GM18868 (cell line): ENCODE measurements at regions not wholly inside any gene's neighbourhood (a gene's known extent, or its start where the extent isn't known, plus 50 kb on each side); places are given as distances from the start of the nearest gene placed in this dataset.
"Not testable (repeated sequence)": the region's sequence is repeated elsewhere in the genome, so short reads cannot be mapped to it uniquely, and the experiment has no call there.

Experiments
- ATAC-seq: cut with Tn5 transposase; IDR thresholded peaks from one replicate; pipeline ENCODE4 v1.9.1; 2021; ENCODE audit warnings: mild to moderate bottlenecking, moderate library complexity; ENCODE audit not compliant: unreplicated experiment

GRCh38 chr1:60952612-60953111 is 129.7 kb upstream of the NFIA start:
- no peak for ATAC-seq

DNA sequence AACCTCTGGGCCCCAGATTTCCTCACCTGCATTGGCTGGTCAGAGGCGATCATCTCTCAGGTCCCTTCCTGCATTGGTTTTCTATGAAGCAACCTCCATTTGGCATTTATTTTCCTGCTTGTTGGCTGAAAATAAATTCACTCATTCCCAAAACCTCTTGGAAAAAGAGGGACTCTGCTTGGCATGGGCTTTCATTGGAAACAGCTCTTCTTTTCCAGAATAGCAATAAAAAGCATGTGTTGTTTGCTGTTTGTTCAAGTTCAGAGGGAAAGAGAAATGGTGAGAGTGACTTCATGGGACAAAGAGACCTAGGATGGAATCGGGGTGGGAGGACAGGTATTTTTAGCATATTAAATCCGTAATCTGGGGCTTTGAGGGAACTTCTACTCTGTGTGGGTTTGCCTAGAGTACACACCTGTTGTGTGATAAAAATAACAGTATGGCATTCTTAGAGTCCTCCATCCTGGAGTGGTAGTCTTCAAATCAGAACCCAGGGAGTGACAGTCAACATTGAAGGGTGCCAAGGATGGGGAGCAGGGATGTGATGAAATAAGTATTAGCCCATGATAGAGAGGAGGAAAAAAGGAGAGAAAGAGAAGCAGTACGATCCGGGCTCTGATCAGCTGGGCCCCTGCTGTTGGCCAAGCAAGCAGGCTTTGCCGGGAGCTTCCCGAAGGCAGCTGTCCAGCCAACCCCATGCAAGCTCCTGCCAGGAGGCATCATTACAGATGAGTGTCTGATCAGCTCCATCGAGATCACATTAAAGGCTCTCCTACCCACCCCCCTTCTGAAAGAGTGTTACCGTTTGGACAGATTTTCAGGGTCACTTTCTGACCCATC is 131.9 kb upstream of the NFIA start:
- ATAC-seq = no peak

- no peak for ATAC-seq
Observed at GRCh38 chr1:60949826-60950197, 132.5 kb upstream of the NFIA start.

DNA sequence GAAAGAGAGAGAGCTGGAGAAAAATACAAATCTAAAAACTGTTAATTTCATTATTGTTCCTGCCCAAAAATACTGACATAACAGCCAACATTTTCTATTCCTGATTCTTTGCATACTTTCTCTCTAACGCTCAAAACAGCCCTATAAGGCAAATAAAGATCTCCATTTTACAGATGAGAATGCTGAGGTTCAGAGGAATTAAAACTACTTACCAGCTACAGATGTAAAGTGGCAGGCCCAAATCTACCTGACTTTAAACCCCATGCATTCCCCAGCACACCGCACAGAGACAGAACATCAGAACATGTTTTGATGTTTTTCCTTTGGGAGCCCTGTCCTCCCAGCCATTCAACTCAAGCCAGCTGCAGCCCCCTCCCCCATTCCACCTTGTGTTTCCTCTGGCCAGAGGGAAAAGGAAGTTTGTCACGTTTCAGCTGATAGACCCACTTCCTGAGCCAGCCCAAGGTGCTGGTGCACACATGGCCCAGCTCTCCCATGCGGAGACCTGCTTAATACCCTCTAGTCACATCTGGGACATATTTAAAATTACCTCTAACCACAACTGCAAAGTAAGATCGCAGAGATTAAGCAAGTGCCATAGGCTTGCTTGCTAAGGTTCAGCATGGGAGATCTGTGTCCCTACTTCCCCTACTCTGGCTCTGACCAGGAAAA is 133.1 kb upstream of the NFIA start:
- no peak for ATAC-seq

DNA sequence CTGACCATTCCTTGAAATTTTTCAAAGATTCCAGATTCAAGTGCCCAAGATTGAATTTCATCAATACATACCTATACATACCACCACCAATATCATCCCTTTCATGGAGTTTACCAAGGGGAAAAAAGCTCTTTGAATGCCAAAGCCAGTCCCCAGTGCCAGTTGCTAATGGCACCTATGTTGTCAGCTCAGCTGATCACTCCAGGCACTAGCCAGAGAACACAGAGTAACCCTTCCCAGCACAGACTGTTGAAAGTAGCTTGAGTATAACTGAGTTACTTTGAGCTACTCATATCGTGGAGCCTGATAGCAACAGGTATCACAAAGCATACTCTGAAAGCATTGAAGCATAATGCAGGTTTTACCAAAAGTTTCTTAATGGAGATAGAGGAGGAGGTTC is 133.9 kb upstream of the NFIA start:
- no peak for ATAC-seq

- no peak for ATAC-seq
Observed at GRCh38 chr1:60947367-60947766, 135.0 kb upstream of the NFIA start.

DNA sequence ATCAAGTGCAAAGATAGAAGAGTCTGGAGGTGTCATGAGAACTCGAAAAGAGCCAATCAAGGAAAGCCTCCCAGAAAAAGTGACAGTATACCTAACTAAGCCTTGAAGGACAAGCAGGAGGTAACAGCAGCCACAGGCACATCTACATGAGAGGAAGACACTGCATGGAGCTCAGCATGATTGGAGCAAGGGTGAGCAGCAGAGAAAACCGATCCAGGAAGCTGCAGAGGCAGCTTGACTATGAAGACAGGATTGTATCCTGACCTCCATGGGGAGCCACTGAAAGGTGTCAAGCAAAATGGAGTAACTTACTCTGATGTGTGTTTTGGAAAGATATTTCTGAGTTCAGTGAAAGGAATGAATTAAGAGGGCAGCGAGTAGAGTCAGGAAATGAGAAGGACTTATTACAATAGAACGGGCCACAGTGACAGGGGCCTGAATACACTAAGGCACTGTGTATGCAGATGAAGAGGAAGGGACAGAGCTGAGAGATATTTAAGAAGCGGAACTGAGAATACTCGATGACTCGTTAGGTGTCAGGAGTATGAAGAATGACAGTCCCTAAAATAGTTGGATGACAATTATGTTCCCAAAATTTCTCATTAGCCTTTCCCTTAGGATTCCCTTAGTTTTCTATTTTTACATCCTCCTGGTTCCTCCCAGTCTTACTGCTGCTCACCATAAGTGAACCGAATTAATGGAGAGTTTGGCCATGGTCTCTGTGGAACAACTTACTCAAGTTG is 139.3 kb upstream of the NFIA start:
- no peak for ATAC-seq

- ATAC-seq = no peak
Observed at GRCh38 chr1:60942291-60942690, 140.1 kb upstream of the NFIA start.

GRCh38 chr1:60940685-60941084 is 141.7 kb upstream of the NFIA start:
- ATAC-seq = not testable (repeated sequence)

- no peak for ATAC-seq
Observed at GRCh38 chr1:60937720-60938119, 144.6 kb upstream of the NFIA start.

GRCh38 chr1:60936591-60937342 is 145.6 kb upstream of the NFIA start:
- no peak for ATAC-seq

DNA sequence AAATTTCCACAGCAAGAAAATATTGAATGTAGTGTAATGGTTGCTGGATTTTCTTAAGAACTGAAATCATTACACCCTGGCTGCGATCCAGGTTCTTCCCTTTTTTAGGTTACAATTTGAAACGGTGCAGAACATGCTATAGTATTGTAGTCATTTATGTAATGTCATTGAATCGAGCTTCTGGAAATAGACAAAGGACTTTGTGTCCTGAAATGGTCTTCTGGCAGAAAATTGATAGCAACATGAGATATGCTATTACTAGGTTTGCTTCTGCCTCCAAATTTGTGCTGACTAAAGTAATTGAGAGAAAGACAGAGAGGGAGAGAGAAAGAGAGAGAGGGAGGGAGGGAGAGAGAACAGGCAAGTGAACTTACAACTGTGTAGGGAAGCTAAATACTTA is 146.2 kb upstream of the NFIA start:
- ATAC-seq = no peak

DNA sequence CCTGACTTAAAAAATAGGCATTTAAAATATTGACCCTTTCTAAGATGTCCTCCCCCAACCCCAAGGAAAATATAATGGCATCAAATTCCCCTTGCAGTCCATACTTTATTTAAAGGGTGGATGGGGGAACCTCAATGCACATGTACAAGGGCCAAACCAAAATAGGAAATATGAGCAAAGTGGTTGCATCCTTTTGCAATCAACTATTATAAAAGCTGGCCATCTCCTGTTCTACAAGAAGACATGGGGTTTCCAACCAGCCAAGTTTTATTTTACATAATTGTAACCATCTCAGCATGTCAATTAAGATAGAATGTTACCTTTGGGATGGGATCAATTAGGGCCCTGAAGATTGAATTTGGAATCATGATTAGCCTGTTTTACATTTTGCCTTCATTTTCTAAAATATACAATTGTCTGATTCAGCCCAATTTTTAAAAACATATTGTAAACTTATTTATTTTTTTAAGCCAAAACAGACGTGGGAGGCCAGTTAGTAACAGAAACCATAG is 146.7 kb upstream of the NFIA start:
- no peak for ATAC-seq

- ATAC-seq = no peak
Observed at GRCh38 chr1:60930130-60930529, 152.2 kb upstream of the NFIA start.

GRCh38 chr1:60924964-60925798 is 157.2 kb upstream of the NFIA start:
- ATAC-seq = no peak

- ATAC-seq = no peak
Observed at GRCh38 chr1:60924165-60924564, 158.2 kb upstream of the NFIA start.

DNA sequence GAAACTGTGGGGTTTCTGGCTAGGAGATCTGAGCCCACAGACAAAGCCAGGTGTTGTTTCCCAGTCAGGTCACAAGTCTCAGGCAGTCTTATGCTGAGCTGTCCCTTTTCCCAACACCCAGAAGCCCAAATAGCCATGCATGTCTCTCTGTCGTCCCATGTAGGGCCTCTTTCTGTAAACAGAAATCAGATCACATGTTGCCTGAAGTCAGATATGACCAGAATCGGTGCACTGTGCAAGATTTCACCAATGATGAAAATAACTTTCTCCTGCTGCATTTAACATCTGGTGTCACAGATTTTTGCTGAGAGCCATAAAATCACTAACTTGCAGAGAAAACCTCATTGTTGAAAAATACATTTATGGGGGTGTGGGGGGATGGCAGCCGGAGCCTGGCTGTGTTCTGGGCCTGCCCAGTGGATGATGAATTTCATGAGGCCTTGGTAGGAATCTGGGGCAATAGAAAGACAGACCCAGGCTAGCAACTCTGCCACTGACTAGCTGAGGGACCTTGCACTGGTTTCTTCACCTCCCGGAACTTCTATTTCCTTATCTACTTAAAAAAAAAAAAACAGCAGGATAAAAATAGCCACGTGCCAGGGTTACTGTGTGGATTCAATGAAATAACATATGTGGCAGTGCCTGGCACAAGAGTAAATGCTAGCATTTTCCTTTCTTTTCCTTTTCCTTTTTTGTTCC is 158.8 kb upstream of the NFIA start:
- ATAC-seq = no peak

DNA sequence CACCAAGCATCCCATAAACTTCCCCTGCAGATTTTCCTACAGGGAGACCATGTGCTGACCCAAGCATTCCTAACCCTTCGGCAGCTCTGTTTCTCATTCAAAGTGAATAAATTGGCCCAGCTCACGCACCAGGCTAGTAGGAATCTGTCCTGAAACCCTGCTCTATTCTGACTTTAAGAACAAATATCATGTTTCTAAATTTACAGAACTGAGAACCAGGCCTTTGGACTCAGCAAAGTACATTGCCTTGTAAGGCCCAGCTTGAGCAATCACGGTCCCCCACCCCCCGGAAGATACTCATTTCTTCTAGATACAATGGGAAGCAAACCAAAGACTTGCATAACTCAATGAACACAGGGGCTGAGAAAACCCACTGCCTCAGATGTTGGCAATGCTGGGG is 160.1 kb upstream of the NFIA start:
- no peak for ATAC-seq

- ATAC-seq = no peak
Observed at GRCh38 chr1:60921175-60921574, 161.2 kb upstream of the NFIA start.
